ENCODE measurements at regions not wholly inside any gene's neighbourhood (a gene's known extent, or its start where the extent isn't known, plus 50 kb on each side); places are given as distances from the start of the nearest gene placed in this dataset.

DNA sequence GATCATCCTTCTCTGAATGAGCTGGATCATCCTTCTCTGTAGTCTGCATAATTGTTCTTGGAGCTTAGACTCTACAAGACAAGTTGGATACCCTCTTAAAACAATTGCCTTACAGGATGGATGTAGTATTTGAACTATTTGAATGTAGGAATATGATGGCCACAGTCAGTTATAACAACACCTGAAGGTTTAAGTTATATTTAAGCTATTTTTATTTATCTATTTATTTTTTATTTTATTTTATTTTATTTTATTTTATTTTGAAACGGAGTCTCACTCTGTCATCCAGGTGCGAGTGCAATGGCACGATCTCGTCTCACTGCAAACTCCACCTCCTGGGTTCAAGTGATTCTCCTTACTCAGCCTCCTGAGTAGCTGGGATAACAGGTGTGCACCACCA, 149.9 kb upstream of the SLIT2 start:
- H3K27me3 ChIP-seq (ENCODE audit: control insufficient read depth in 1 of 2, insufficient read depth in 2 of 2, low read length in 2 of 2): no peaks in the 10 kb centered on the region
- in situ Hi-C loops (cut with HindIII; ENCODE audit: extremely low pct_ligation_motif_present, low pct_unique_long_range_greater_than_20kb): no loop called here
- H2AFZ ChIP-seq (ENCODE audit: low read length): no peak overlapping the region
- H3K9me3 ChIP-seq (ENCODE audit: low read length): peaks cover 52% of the 10 kb centered on the region
- H3K4me3 ChIP-seq (replicated peaks in 1 of 3; ENCODE audit: insufficient read depth in 1 of 3, low read depth in 2 of 3, low read length in 3 of 3): no peak overlapping the region
- H3K27ac ChIP-seq (ENCODE audit: extremely low read length, insufficient read depth, low read length): no peak overlapping the region
- FAIRE-seq: no peak
- H3K79me2 ChIP-seq (ENCODE audit: insufficient read depth, low read length): no peaks in the 10 kb centered on the region
- DNase-seq (ENCODE audit: low spot score): no peak
- ATAC-seq: no peak
- CTCF ChIA-PET (ENCODE audit: low intra/inter-chr PET ratio, low total read pairs): no interaction called here
- H3K36me3 ChIP-seq (replicated peaks in 1 of 2; ENCODE audit: control insufficient read depth in 1 of 2, insufficient read depth in 2 of 2, low read length in 2 of 2): no peaks in the 10 kb centered on the region
- intact Hi-C loops (cut with micrococcal nuclease; ENCODE audit: unreplicated experiment): no loop called here
- no peak overlapping the region for H3K4me2 ChIP-seq (ENCODE audit: low read depth, low read length)
- no peaks in the 10 kb centered on the region for H3K4me1 ChIP-seq (ENCODE audit: insufficient read depth, low read length)
- POLR2A ChIA-PET: no interaction called here
- WGBS (ENCODE audit: low lambda C conversion rate): 44% methylated on average over 4 of the region's 4 CpGs
- H3K9ac ChIP-seq (ENCODE audit: insufficient read depth, low read depth, low read length): no peak overlapping the region
- H4K20me1 ChIP-seq (ENCODE audit: insufficient read depth, low read length): no peaks in the 10 kb centered on the region
- TF ChIP-seq ZNF839 (CRISPR knock-in tag; IDR thresholded peaks at IDR 0.05; ENCODE audit: borderline replicate concordance) (no peak), PRPF4 (IDR thresholded peaks at IDR 0.05; ENCODE audit: low read depth, low read length, poor library complexity, severe bottlenecking) (no peak), SRSF9 (IDR thresholded peaks at IDR 0.05; ENCODE audit: borderline replicate concordance, insufficient read depth, low read depth, low read length, poor library complexity, severe bottlenecking) (no peak), ZNF563 (CRISPR knock-in tag; IDR thresholded peaks at IDR 0.05) (no peak), FOXA3 (CRISPR knock-in tag; IDR thresholded peaks at IDR 0.05) (no peak), ESRRA (CRISPR knock-in tag; IDR thresholded peaks at IDR 0.05; ENCODE audit: low read depth) (no peak), RFX3 (CRISPR knock-in tag; IDR thresholded peaks at IDR 0.05) (no peak), XRCC5 (optimal IDR thresholded peaks at IDR 0.05; ENCODE audit: low read length) (no peak), ZNF749 (CRISPR knock-in tag; IDR thresholded peaks at IDR 0.05; ENCODE audit: borderline replicate concordance) (no peak), GABPA (IDR thresholded peaks at IDR 0.05; ENCODE audit: low read depth, low read length) (no peak), GABPA (CRISPR knock-in tag; IDR thresholded peaks at IDR 0.05; ENCODE audit: low read depth) (no peak)
- TF ChIP-seq, protein P1, sequence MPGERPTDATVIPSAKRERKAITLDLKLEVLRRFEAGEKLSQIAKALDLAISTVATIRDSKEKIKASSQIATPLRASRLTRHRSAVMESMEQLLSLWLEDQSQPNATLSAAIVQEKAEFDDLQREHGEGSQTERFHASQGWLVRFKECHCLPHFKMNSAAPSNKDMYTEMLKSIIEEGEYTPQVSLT (CRISPR knock-in tag; IDR thresholded peaks at IDR 0.05; ENCODE audit: borderline replicate concordance, low read depth): no peak
- TF ChIP-seq, protein P2, sequence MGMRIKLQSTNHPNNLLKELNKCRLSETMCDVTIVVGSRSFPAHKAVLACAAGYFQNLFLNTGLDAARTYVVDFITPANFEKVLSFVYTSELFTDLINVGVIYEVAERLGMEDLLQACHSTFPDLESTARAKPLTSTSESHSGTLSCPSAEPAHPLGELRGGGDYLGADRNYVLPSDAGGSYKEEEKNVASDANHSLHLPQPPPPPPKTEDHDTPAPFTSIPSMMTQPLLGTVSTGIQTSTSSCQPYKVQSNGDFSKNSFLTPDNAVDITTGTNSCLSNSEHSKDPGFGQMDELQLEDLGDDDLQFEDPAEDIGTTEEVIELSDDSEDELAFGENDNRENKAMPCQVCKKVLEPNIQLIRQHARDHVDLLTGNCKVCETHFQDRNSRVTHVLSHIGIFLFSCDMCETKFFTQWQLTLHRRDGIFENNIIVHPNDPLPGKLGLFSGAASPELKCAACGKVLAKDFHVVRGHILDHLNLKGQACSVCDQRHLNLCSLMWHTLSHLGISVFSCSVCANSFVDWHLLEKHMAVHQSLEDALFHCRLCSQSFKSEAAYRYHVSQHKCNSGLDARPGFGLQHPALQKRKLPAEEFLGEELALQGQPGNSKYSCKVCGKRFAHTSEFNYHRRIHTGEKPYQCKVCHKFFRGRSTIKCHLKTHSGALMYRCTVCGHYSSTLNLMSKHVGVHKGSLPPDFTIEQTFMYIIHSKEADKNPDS (CRISPR knock-in tag; IDR thresholded peaks at IDR 0.05): no peak
- BruUV-seq (replicated peaks): no TSS peak

All from HepG2 (cell line).